GM12873 (cell line): ENCODE measurements at regions not wholly inside any gene's neighbourhood (a gene's known extent, or its start where the extent isn't known, plus 50 kb on each side); places are given as distances from the start of the nearest gene placed in this dataset.

Source experiments
- TF ChIP-seq, protein P1 (sequence below): IDR thresholded peaks from 2 replicates; pipeline ENCODE4 v1.5.1; 2012; ENCODE audit warnings: low read depth, mild to moderate bottlenecking, moderate library complexity, low read length, control low read depth; ENCODE audit not compliant: insufficient read depth; ENCODE audit errors: missing control alignments

DNA sequence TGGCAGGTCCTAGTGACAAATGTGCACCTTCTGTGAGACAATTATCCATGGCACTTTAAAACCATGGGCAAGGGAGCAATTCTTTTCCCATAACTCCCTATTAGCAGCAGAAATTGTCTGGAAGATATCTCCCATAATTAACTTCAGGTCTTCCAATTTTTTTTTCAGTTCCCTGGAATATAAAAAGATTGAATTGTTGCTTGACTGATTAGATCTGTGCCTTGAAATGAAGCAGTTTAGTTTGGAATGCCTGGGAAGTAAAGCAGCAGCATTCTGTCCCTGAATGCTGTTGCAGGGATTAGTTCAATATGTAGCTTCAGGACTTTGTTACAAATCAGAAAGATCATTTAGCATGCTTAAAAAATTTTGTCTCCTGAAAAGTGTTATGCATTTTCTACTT is 137.0 kb upstream of the GOLGA6L4 start:
- TF ChIP-seq, protein P1, sequence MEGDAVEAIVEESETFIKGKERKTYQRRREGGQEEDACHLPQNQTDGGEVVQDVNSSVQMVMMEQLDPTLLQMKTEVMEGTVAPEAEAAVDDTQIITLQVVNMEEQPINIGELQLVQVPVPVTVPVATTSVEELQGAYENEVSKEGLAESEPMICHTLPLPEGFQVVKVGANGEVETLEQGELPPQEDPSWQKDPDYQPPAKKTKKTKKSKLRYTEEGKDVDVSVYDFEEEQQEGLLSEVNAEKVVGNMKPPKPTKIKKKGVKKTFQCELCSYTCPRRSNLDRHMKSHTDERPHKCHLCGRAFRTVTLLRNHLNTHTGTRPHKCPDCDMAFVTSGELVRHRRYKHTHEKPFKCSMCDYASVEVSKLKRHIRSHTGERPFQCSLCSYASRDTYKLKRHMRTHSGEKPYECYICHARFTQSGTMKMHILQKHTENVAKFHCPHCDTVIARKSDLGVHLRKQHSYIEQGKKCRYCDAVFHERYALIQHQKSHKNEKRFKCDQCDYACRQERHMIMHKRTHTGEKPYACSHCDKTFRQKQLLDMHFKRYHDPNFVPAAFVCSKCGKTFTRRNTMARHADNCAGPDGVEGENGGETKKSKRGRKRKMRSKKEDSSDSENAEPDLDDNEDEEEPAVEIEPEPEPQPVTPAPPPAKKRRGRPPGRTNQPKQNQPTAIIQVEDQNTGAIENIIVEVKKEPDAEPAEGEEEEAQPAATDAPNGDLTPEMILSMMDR: no peak

DNA sequence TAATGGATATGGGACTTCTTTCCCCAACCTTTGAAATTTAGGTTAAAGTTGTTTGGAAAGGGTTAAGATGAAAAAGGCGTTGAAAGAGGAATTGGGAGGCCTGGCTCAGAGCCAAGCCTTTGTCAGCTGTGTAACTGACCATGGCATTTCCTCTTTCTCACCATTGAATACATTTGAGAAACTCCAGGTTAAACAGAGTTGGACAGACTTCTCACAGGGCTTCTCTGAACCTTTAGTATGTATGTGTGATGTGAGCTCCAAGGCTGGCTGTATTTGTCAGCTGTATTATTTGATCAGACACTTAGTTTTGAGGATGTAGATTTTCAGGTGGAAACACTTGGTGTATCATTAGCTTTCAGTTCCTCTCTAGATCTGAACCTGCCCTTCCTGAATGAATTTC is 136.4 kb upstream of the GOLGA6L4 start:
- TF ChIP-seq, protein P1: no peak

DNA sequence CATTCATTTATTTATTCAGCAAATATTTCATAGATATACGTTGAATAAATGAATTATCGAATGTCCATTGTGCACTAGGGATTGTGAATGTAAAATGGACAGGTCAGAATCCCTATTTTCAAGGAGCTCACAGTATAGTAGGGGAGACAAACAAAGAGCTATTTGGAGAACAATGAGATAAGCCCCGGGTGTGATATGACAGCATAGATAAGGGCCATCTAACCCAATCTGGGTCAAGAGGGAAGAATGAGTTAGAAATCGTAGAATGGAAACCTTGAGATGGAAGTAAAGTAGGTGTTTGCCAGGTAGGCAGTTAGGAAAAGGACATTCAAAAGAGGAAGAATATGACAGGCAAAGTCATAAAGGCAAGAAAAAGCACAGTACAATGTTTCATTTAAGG is 132.2 kb upstream of the GOLGA6L4 start:
- TF ChIP-seq, protein P1: no peak

DNA sequence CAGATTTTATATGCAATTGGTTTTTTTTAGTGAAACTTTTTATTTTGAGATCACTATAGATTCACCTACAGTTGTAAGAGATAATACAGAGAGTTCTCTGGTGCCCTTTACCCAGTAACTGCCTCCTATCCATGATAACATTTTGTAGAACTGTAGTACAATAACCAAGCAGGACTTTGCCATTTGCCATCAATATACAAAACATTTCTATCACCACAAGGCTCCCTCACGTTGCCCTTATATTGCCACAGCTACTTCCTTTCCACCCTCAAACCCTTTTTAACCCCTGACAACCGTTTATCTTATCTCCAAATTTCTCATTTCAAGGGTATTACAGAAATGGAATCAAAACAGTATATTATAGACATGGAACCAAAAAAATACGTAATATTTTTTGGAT is 130.7 kb upstream of the GOLGA6L4 start:
- TF ChIP-seq, protein P1: no peak

DNA sequence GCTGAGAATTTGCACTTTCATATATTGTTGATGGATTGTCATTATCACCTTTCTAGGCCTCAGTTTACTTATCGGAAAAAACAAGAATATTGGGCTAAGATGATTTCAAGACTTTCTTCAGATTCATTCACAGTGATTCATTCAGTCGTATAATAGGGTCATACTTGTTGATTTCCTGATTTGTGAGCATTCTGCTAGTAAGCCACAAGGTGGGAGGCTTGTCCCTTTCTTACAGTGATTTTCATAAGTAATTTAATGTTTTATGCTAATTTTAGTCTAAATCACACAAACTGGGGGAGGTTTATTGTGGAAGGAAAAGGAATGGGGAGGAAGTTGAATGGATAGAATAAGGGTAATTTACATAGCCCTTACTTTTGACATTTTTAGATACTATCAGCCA is 126.8 kb upstream of the GOLGA6L4 start:
- TF ChIP-seq, protein P1: no peak

DNA sequence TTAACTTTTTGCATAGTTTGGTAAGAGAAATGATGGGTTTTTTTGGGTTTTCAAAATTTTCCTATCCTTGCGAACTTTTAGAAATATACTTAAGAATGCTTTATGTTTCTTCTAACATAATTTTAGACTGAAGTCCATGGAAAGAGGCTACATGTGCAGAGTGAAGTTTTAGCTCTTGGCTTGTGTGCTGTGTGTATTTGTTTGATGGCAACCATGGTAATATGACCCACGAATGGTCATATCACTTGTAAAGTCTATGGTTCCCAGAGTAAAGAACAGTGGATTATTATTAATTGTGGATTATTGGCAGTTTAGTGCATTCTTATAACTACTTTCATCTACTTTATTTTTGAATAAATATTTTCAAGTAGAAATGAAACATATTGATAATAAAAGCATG is 124.0 kb upstream of the GOLGA6L4 start:
- TF ChIP-seq, protein P1: no peak

DNA sequence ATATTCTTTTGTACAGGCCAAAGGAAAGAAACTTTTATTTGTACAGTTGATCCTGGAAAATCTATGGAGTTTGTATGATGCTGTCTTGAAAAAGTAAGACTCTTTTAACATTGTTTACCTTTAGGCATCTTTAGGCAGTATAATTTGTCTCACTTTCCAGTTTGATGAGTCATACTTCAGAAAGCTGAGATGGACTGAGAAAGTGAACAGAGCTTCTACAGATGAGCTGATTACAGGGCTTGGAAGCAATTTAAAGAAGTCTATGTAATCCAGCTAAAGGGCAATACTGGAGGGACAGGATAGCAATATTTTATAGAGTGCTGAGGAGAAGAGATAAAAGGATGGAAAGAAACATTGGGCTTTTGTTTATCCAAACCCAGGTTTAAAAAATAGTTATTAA is 123.5 kb upstream of the GOLGA6L4 start:
- TF ChIP-seq, protein P1: no peak
